ENCODE measurements at regions not wholly inside any gene's neighbourhood (a gene's known extent, or its start where the extent isn't known, plus 50 kb on each side); places are given as distances from the start of the nearest gene placed in this dataset.

DNA sequence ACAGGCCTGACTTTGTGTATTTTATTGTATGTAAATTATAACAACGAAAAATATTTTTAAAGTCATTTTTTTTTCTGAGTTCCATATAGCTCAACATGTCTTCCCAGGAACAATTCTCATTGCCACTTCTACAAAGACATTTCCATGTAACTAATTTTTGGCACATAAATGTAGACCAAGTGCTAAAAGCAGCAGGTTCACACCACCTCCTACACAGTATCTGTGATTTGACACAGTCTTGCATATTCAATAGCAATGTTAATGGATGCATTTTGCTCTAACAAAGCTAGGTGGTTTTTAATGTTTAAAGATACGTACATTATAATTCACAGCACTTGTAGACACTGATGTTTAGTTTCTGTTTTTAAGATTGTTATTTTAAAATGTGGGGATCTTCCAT lies 346.5 kb downstream of the GPAM start:
- DNase-seq = no peak

DNA sequence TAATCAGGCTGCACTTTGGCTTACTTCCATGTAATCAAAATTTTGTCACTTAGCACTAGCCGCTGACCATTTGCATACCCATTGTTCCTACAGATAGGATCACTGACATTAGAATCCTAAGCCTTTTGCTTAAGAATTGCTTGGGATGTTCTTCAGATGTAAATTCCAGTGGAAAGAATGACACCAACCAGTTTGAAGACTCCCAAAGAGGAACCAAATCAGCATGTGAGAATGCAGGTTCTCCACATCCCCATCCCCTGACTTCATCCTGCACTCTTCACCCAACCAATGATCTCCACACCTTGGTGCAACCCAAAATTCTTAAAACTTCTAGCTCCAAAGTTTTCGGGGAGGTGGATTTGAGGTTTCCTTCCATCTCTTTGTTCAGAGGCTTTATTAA lies 345.6 kb downstream of the GPAM start:
- DNase-seq = no peak

DNA sequence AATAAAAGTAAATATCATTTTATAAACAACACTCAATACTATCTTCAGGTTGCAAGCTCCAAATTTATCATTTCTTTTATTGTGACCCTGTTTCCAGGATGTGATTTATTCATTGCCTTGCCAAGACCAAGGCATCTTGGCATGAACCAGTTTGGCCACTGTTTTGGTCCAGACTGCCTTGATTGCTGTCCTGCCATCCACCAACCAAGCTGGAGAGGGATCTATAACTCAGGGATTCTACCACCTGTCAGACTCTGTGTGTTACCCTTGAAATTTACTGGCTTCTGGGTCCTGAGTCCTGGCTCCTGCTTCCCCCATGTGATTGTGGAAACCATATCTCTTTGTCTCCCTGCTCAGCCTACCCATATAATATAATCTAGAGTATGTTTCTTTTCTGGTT lies 343.0 kb downstream of the GPAM start:
- no peak for DNase-seq

DNA sequence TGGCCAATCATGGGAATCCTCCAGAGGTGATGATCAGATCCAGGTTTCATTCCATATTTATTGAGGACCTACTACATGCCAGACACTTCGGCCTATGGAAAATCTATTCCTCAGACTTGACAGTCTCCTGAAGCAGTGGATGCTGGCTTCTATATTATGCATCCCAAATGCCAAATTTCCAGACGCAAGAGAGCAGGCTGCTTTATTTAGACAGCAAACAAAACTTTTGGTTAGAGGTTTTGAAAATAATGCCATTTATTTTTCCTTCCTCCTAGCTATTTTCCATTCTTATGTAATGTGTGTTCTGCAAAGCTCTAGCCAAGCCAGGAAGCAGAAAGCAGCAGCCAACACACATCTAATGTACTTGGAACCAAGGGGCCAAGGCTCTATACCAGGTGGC lies 330.8 kb downstream of the GPAM start:
- no peak for DNase-seq

DNA sequence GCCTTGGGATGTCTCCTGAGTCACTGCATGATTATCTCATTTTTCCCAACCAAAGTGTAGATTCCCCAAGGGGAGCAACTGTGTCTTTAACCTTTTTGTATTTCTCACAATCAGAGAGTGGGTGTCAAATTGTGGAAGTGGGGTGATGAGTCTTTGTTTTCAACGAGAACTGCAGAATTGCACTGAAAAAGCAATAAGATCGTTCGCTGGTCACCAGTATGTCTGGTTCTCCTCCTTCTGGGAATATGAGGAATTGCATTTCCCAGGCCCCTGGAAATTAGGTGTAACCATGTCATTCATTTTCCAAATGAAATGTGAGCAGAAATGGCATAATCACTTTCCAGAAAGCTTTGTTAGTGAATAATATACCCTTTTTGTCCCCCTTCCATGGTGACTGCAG lies 326.9 kb downstream of the GPAM start:
- no peak for DNase-seq

DNA sequence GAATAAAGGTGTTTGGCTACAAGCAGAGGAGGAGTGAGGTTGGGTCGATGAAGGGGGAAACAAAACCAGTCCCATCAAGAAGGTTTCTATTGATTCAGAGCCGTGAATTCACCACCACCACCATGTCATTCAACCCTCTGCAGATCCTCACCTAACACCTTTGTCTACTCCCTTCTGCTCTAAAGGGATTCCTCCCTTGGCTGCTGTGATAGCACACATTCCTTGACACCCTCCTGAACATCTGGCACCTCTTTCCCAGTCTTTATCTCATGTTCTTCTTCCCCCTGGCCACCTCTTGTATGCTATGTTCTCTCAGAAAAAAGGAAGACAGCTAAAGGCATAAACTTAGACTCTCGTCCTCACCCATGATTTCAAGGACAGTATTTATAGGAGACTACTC lies 318.0 kb downstream of the GPAM start:
- DNase-seq = no peak

DNA sequence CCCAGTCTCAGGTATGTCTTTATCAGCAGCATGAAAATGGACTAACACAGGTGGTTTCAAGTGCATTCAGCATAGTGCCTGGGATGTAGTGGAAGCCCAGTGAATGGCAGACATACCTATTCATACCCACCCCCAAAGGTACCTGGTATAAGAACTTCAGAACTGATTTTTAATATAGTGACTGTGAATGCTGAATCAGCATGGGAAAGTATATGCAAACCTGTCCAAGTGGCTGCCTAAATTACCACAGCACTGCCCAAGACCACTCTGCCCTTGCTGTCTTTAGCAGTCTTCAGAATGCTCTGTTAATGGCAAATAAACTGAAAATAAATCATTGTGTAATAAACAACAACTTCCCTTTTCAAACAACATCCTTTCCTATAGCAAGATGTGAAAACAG lies 312.1 kb downstream of the GPAM start:
- no peak for DNase-seq

DNA sequence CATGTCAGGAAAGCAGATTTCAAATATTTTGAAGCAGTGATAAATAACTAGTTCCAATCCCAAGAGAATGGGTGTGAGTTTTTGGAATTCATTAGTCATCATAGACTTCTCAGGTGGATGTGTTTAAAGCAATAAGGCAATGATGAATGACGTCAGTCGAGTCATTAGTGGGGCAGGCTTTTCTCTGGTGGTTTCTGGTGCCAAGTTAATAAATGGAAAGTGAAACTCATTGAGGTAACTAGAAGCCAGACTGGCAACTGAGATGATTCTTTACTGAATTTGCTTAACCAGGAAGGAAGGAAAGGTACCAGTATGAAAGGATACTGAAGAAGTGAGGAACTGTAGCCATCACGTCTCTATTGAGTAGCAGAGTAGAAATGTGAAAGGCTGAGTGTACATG lies 311.0 kb downstream of the GPAM start:
- no peak for DNase-seq

DNA sequence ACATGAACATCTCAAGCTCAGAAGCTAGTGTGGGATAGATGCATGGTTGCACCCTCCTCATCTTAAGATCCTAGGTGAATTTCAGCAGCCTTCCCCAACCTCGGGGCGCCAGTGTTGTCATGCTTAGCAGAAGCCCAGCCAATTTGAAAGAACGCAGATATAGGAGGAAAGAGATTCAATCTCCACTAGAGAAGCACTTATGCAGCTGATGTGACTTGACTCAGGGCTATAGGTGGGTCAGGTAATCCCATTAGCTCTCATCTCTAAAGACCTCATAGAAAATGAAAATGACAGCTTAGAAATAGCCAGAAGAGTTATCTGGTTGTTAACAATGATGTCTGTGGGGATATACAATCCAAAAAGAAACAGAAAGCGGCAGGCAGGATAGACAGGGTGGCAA lies 310.5 kb downstream of the GPAM start:
- DNase-seq = no peak

DNA sequence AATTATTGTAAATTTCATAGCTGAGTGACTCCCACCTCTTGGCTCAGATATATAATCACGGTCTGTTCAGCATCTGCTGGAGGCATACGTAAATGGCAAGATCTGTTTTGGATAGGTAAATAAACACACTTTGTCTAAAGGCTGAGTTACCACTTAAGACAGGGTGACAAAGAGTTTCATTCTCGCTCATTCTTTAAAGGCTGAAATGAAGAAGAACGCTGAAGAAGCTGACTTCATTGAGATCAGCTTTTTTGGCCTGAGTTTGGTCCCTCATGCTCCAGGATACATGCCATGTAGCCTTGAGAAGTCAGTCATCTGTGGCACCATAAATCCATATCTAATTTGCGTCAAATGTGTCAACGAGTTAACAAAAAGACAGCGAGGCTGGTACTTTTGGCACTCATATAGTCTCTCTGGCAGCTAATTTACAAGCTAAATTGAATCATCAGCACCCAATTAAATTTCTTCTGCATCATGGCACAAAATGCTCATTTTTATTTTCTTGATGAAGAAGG lies 309.9 kb downstream of the GPAM start:
- no peak for DNase-seq

DNA sequence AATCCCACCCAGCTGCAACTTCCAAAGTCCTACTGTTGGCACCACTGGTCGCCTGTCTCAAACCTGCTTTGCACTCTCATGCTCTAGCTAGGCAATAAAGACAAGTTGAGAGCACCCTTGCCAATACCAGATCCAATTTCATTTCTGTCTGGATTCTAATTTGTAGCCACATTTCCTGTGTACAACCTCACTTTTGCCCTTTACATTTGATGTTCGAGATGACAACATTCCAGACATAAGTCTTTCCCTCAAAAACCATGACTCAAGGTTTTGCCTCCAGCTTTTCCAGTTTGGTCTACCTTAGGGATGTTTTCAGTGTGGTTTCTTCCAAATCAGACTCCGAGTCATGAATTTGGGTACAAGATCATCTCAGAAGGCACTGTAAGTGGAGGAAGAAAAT lies 309.0 kb downstream of the GPAM start:
- DNase-seq = no peak

DNA sequence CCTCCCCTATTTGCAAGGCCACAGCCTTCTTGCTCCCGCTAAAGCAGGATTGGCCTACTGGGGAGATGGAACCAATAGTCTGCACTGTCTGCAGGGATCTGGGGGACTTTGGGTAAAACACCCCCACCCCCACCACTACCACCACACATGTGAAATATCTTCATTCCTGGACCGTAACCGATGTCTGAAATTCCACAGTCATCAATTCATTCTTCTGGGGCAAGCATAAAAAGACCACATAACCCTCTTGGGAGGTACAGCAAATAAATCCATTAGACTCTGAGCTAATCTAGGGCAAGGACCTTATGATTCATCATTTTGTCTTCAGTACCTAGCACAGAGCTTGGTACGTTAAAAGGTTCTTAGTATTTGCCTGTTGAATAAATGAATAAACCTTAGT lies 307.8 kb downstream of the GPAM start:
- DNase-seq = no peak

DNA sequence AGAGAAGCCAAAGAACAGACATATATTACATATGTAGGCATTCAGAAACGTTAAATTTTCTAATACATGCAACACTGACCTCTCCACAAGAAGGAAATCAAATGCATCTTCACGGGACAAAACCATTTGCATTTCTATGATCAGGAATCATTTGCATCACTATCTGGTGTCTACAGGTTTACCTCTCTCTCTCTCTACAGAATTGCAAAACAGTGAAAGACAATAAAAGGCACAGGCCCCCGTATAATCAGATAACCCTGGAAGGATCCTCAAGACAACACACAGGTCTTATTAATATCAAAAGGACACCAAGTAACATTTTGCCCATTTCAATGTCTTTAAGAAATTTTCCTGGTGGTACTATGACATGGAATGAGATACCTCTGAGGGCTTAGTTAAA lies 306.3 kb downstream of the GPAM start:
- no peak for DNase-seq

DNA sequence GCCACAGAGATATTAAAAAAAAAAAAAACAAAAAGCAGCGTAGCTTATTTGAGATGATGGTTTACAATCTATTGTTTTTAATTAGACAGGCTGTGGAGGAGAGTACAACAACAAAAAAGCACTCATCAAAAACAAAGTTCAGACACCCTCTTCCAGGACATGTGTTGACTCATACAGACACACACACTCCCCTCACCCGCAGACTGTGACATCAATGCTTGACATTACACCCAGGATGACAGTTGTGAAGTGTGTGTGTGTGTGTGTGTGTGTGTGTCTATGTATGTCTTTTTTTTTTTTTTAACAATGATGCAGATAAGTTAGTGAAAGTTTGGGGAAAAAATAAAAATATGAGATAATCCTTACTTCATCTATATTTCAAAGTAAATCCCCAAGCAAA lies 303.6 kb downstream of the GPAM start:
- DNase-seq = no peak

DNA sequence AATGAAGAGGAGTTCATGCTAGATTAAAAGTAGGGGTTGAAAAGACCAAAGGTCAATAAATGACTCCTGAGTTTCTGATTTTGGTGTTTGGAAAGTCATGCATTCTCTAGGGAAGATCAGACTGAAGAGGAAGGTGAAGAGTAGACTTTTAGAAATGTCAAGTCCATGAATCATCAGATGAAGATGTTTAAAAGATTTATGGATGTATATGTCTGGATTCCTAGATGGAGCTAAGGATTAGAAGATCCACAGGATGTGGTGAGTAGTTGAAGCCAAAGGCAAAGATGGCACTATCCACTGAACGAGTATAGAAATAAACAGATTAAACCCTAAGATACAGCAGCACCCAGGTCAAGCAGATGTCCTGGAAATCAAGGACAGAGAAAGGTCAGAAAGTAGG lies 298.5 kb downstream of the GPAM start:
- DNase-seq = no peak

DNA sequence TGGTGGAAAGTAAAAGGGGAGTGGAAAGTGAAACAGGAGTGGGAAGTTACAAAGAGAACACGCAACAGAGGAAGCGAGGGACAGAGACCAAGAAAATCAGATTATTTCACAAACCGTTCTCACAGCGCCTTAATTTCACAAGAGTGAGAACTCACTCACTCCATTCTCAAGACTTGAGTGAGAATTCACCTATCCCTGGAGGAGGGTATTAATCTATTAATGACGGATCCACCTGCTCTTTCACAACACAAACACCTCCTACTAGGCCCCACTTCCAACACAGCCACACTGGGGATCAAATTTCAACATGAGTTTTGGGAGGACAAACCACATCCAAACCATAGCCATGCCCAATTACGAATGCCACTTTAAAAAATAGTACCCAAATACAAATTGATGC lies 297.6 kb downstream of the GPAM start:
- DNase-seq = no peak

DNA sequence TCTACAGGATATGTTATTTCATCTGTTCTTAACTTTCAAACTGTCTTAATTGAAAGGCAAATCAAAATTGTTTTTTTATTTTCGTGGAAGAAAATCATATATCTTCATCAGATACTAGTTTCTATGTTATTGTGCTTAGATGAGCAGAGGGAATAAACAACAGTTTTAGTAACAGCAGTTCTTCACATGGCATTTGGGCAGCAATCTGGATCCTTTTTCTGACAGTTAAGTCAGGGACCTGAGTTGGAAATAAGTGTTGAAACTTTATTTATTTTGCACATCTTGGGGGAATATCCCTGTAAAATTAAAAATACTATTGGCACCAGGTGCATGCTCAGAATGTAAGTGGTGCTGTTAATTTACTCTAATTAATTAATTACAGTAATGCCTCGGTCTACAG lies 296.3 kb downstream of the GPAM start:
- DNase-seq = no peak

DNA sequence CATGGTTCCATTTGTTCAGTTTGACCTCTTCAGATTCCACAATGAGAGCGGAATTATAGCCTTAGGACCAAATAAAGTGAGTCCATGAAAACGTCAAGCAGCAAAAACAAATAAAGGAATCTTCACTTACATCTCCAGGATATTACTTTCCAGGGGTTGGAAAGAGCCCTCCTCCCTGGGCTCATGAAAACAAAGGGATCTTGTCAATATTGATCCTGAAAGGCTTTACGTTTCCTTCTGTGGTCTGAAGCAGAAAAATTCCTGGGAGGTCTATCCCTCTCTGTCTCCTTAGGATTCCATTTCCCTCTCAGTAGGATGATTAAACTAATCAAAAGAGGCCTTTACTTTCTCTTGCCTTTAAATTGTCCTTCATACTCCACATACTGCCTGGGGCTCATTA lies 293.5 kb downstream of the GPAM start:
- no peak for DNase-seq

DNA sequence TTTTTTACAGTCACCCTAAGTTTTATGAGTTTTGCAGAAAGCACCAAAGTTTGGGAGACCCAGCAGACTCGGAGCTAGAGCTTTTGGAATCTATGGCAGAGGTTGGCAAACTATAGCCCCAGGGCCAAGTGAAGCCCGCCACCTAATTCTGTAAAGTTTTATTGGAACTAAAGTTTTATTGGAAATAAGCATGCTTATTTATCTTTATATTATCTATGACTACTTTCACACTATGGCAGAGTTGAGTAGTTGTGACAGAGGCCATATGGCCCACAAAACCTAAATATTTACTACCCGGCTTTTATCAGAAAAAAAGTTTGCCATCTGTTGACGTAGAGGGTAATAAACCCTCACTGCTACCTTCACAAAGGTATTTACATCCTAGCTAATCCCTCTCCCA lies 267.6 kb downstream of the GPAM start:
- DNase-seq = no peak

DNA sequence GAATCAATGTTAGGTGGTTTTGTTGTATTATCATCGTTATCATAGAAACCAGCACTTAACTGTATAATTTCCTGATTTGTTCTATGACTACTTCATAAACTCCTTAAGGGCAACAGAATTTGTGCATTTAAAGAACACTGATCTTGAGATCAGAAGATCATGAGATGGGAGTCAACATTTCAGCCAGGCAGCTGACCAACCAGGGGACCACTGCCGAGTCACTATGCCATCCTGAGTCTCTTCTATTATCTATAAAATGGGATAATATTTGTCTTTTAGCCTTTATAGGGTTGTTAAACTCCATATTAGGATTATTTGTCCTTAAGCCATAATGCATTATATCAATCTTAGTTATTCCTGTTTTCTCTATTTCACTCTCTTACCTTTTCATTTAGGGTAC lies 261.7 kb downstream of the GPAM start:
- no peak for DNase-seq

DNA sequence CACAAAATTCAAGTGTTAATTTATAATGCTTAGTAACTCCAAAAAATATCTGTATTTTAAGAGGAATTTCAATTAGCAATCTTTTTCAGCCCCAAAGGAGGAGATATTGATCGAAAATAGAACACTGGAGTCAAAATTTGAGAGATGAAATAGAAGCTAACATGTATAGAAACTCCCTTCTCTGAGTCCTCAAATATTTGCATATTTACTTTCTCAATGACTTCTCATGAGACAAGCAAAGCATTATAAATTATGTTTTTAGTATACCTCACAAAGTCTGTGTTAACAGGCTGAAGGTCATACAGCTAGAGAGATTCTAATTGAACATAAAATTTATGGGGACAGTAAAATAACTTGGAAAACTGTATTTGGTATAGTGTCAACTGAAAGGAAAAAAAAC lies 260.5 kb downstream of the GPAM start:
- DNase-seq = no peak

DNA sequence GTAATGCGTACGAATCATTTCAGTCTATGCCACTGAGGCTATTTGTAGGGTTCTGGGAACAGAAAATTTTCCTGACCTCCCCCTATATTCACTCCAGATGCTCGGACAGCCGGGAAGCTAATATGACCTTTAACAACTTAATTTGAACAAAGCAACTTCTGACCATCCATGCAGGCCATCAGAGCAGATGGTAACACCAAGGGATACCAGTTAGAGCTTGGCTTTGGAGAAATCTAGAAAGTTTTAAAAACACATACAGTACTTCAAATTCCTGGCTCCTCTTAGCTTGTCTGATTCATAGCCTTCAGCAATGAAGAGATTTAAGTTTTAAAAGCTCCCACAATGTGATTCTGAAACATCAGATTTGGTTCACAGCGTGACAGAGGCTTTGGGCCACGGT lies 257.3 kb downstream of the GPAM start:
- no peak for DNase-seq

DNA sequence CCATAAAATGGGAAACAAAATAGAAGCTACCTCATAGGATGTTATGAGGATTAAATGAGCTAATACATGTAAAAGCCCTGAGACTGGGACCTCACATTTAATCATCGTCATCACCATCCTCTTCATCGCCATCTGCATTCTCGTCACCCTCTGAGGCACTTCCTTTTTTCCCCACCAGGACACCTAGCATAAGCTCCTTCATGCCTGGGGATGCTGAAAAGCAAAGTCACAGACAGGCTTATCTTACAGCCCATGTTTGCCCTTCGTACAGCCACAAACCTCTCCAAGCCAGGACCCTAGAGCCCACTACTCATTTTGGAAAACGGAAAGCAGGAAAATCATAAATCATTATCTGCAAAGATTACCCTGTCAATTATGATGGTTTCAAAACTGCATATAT lies 249.6 kb downstream of the GPAM start:
- no peak for DNase-seq

DNA sequence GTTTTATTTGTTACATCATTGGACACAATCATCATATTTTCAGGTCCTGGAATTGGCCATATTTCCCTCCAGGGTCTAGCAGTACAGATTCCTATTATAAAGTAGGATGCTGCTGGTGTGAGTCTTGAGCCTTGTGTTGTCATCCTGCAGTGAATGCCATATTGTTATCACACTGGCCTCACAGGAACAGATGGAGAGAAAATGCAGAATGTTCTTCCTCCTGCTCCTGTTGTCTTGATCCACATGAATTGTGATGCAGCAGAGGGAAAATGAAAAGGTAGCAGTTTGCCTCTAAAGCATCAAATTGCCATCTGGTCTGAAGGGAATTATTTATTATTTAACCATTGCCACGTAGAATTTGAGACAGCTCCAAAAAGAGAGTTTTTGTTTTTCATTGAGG lies 248.6 kb downstream of the GPAM start:
- no peak for DNase-seq

DNA sequence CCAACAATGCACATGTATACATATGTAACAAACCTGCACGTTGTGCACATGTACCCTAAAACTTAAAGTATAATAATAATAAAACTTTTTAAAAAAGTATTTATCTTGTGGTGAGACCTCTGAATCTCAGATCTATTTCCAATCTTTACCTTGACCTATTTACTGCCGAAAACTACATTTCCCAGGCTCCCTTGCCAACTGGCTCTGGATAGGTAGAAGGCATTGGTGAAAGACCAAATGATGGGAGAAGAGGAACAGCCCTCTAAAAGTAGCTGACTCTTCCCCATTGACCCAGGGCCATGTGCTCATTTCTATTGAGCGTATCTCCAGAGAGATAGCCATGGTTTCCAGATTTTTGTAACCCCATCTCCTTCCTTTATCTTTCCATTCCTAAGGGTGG lies 247.4 kb downstream of the GPAM start:
- DNase-seq = no peak

DNA sequence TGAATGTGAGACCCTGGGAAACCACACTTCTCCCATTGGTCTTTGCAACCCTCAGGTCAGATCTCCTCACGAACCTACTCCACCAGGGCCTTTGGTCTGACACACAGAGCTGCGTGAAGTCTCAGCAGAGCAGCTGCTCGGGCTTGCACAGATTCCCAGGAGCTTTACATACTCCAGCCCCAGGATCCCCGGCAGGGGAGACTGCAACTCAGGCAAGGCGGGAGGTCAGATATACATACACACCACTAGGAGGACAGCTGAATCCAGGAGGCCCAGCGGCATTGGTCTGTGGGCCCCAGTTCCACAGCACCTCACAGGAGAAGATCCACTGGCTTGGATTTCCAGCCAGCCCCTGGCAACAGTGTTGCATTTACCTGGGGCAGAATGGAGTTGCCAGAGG lies 239.2 kb downstream of the GPAM start:
- DNase-seq = no peak

All from AML-193 (cell line).